Esophagus (tissue), 2 donors: ENCODE measurements at regions not wholly inside any gene's neighbourhood (a gene's known extent, or its start where the extent isn't known, plus 50 kb on each side); places are given as distances from the start of the nearest gene placed in this dataset.
"Not testable (repeated sequence)": the region's sequence is repeated elsewhere in the genome, so short reads cannot be mapped to it uniquely, and the experiment has no call there.

Source experiments
- H3K27ac ChIP-seq, 2 donors: one replicate each; pipeline ENCODE4 v1.5.1; 2013; ENCODE audit warnings: low read depth in 2 of 2, mild to moderate bottlenecking in 2 of 2, inconsistent platforms in 1 of 2, low read length in 1 of 2, moderate library complexity in 1 of 2
- H3K27me3 ChIP-seq, 2 donors: one replicate each; pipeline ENCODE4 v1.6.1; 2013; ENCODE audit warnings: low read length in 2 of 2, control low read depth in 1 of 2, mild to moderate bottlenecking in 1 of 2; ENCODE audit not compliant: insufficient read depth in 2 of 2, control insufficient read depth in 1 of 2
- H3K36me3 ChIP-seq, 2 donors: one replicate each; pipeline ENCODE4 v1.6.1; 2013; ENCODE audit warnings: low read length in 1 of 2; ENCODE audit not compliant: control insufficient read depth in 2 of 2, insufficient read depth in 2 of 2
- H3K4me1 ChIP-seq, 2 donors: one replicate each; pipeline ENCODE4 v1.6.1; 2013; ENCODE audit warnings: low read length in 1 of 2; ENCODE audit not compliant: control insufficient read depth in 2 of 2, insufficient read depth in 2 of 2
- H3K4me3 ChIP-seq, 2 donors: one replicate each; pipeline ENCODE4 v1.5.1; 2013; ENCODE audit warnings: low read length in 2 of 2, mild to moderate bottlenecking in 2 of 2, low read depth in 1 of 2, moderate library complexity in 1 of 2
- H3K9me3 ChIP-seq, 2 donors: one replicate each; pipeline ENCODE4 v1.6.1; 2013; ENCODE audit warnings: mild to moderate bottlenecking in 2 of 2, low read depth in 1 of 2, low read length in 1 of 2, moderate library complexity in 1 of 2; ENCODE audit not compliant: control insufficient read depth in 2 of 2, insufficient read depth in 1 of 2
- WGBS, 2 donors: extraction: QIAGEN DNeasy Blood & Tissue Kit; methylation state at CpG; one replicate each; pipeline ENCODE4 v1.1.7; 2013; 5-methylcytosine and 5-hydroxymethylcytosine counted together
- donor health status: healthy with polysubstance abuse.
- donor health status: Bipolar disorder and iron deficiency.

- Histone ChIP-seq H3K27ac (no peak overlapping the region), H3K4me3 (no peak overlapping the region), H3K9me3 (no peaks in the 10 kb centered on the region), H3K4me1 (no peaks in the 10 kb centered on the region), H3K36me3 (no peaks in the 10 kb centered on the region), H3K27me3 (no peaks in the 10 kb centered on the region)
- 66 to 72% methylated on average over 2 of the region's 2 CpGs for WGBS, 2 donors
Measured at GRCh38 chr3:144482876-144483275, 511.3 kb downstream of the DIPK2A start.

GRCh38 chr3:144487011-144487410, 515.4 kb downstream of the DIPK2A start:
- Histone ChIP-seq H3K4me1 (no peaks in the 10 kb centered on the region), H3K27ac (no peak overlapping the region), H3K4me3 (no peak overlapping the region), H3K9me3 (no peaks in the 10 kb centered on the region), H3K27me3 (no peaks in the 10 kb centered on the region), H3K36me3 (no peaks in the 10 kb centered on the region)

DNA sequence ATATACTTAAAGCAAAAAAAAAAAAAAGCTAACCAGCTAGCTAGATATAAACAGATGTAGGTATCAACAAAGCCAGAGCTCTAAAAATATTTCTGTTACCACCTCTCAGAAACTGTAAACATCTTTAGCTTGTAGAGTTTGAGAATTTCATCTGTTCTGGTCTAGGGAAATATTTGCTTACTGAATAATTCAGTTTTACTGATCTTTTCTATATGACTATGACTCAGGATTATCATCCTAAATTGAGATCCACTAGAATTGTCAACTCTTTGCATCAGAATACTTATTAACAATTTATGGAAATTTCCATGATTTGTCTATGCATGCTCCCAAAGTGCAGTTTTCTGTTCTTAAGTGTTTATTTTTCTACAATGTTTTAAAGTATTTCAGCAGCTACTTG, 517.3 kb downstream of the DIPK2A start:
- no peaks in the 10 kb centered on the region for H3K27me3 ChIP-seq
- no peaks in the 10 kb centered on the region for H3K36me3 ChIP-seq

GRCh38 chr3:144491333-144491732, 519.7 kb downstream of the DIPK2A start:
- Histone ChIP-seq H3K4me1 (no peaks in the 10 kb centered on the region), H3K27ac (no peak overlapping the region), H3K4me3 (no peak overlapping the region), H3K27me3 (no peaks in the 10 kb centered on the region), H3K36me3 (no peaks in the 10 kb centered on the region), H3K9me3 (no peaks in the 10 kb centered on the region)

More for the DNA sequence above, 517.3 kb downstream of the DIPK2A start:
- no peaks in the 10 kb centered on the region for H3K4me1 ChIP-seq
- H3K27ac ChIP-seq, result no peak overlapping the region
- H3K9me3 ChIP-seq, result no peaks in the 10 kb centered on the region
- no peak overlapping the region for H3K4me3 ChIP-seq

DNA sequence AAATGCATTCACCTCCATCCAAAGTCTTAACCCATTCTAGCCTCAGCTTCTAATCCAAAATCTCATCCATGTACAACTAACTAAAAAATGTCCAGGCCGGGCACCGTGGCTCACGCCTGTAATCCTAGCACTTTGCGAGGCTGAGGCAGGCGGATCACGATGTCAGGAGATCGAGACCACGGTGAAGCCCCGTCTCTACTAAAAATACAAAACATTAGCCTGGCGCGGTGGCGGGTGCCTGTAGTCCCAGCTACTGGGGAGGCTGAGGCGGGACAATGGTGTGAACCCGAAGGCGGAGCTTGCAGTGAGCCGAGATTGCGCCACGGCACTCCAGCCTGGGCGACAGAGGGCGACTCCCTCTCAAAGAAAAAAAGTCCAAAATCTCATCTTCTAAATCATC, 523.0 kb downstream of the DIPK2A start:
- not testable (repeated sequence) for H3K36me3 ChIP-seq, H3K4me3 ChIP-seq, H3K4me1 ChIP-seq, H3K9me3 ChIP-seq, H3K27me3 ChIP-seq, H3K27ac ChIP-seq
- 90 to 92% methylated on average over 20 of the region's 20 CpGs for WGBS, 2 donors

- Histone ChIP-seq H3K4me1 (no peaks in the 10 kb centered on the region), H3K36me3 (no peaks in the 10 kb centered on the region), H3K9me3 (no peaks in the 10 kb centered on the region), H3K4me3 (no peak overlapping the region), H3K27ac (peak overlapping the region; percentile 72 to 83), H3K27me3 (no peaks in the 10 kb centered on the region)
- 34 to 47% methylated on average over 4 of the region's 4 CpGs for WGBS, 2 donors
Measured at GRCh38 chr3:144496141-144496835, 524.7 kb downstream of the DIPK2A start.

DNA sequence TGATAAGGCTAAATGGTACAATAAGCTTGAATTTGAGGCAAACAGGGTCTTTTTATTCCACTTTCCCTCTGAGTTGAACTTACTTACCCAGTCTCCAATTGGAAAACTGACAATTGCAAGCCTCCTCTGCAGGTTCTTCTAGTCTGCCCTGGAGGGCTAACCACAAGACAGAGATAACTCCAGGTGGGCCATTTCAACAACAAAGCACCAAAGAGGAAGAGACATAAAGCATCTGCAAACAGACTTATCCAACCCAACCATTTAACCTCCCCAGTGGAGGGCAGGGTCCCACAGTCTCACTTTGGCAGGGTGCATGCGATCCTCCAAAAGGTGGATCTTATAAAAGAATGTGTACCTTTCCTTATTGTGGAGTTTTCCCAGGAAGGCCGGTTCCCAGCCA, 525.8 kb downstream of the DIPK2A start:
- no peaks in the 10 kb centered on the region for H3K9me3 ChIP-seq
- H3K27ac ChIP-seq, result no peak overlapping the region
- 94 to 96% methylated on average over 2 of the region's 2 CpGs for WGBS, 2 donors
- no peaks in the 10 kb centered on the region for H3K36me3 ChIP-seq
- no peaks in the 10 kb centered on the region for H3K27me3 ChIP-seq
- no peaks in the 10 kb centered on the region for H3K4me1 ChIP-seq
- no peak overlapping the region for H3K4me3 ChIP-seq

GRCh38 chr3:144499001-144499930, 527.6 kb downstream of the DIPK2A start:
- Histone ChIP-seq H3K27ac (no peak overlapping the region), H3K36me3 (no peaks in the 10 kb centered on the region), H3K9me3 (no peaks in the 10 kb centered on the region), H3K4me1 (no peaks in the 10 kb centered on the region), H3K27me3 (no peaks in the 10 kb centered on the region), H3K4me3 (no peak overlapping the region)
- 23 to 30% methylated on average over 2 of the region's 2 CpGs for WGBS, 2 donors

GRCh38 chr3:144501467-144501866, 529.8 kb downstream of the DIPK2A start:
- no peaks in the 10 kb centered on the region for H3K9me3 ChIP-seq
- H3K4me3 ChIP-seq, result no peak overlapping the region
- H3K36me3 ChIP-seq, result no peaks in the 10 kb centered on the region
- H3K4me1 ChIP-seq, result no peaks in the 10 kb centered on the region
- H3K27me3 ChIP-seq, result no peaks in the 10 kb centered on the region
- WGBS, 2 donors, result 64 to 75% methylated on average over 1 of the region's 1 CpG
- H3K27ac ChIP-seq, result no peak overlapping the region

- Histone ChIP-seq H3K4me1 (no peaks in the 10 kb centered on the region), H3K36me3 (no peaks in the 10 kb centered on the region), H3K9me3 (no peaks in the 10 kb centered on the region), H3K27ac (no peak overlapping the region), H3K27me3 (no peaks in the 10 kb centered on the region), H3K4me3 (no peak overlapping the region)
- WGBS, 2 donors, result 72 to 79% methylated on average over 4 of the region's 4 CpGs
Measured at GRCh38 chr3:144502402-144502801, 530.8 kb downstream of the DIPK2A start.
